GM18867 (cell line): ENCODE measurements at regions not wholly inside any gene's neighbourhood (a gene's known extent, or its start where the extent isn't known, plus 50 kb on each side); places are given as distances from the start of the nearest gene placed in this dataset.

ENCODE experiments used
- ATAC-seq: cut with Tn5 transposase; IDR thresholded peaks from one replicate; pipeline ENCODE4 v1.9.1; 2021; ENCODE audit warnings: mild to moderate bottlenecking, moderate library complexity; ENCODE audit not compliant: unreplicated experiment

DNA sequence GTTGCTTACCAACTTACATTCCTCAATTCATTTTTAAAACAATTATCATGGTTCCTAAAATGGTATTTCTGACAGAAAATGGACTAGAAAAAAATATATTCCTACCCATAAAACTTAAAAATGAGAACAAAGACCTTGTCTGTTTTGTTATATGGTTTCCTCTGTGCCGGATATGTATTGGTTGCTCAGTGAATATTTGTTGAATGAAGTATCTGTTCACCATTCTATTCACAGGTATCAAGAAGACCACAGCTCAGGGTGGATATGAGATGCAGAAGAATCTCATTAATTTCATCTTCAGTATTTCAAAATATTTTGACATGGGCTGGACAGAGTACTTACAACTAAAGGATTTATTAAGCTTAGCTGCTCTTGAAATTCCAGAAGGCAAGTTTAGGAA, 58.1 kb downstream of the TUSC7 start:
- no peak for ATAC-seq

GRCh38 chr3:116770815-116771450, 61.4 kb downstream of the TUSC7 start:
- ATAC-seq = peak; percentile 99

DNA sequence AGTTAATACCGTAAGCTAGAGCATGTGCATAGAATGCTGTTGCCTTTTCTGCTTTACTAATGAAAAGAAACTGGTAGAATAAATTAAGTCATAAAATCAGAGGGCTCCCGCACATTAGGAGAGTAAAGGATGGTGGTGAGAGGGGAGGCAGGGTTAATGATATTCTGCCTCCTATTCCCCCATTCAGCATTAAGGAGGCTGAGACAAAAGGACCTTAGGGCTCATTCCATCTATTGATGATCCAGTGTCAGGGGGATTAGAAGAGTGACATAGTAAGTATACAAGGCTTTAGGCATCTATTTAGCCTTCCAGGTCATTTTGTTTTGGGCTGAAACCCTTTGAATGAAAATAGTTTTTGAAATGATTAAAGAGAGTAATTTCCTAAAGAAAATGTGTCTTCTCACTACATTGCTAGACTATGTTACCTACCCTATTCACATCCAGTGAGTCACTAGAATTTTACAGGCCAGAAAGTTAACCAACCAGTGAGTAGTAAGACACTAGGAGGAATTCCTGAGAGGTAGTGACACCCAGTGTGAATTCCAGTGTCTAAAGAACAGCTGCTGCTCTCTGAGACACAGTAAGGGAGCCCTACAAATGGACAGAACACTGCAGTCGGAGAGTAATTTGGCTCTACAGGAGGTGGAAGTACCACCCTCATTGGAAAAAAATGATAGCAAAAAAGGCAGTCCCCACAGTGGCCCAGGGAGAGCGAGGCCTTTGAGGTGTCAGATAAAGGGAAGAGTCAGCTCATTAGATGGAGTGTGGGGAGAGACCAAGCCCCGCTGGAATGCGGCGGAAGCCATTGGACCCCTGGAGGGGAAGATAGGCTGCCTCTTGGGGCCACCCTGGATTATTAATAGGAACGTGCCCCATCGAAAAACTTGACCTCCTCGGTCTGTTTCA, 67.6 kb downstream of the TUSC7 start:
- ATAC-seq = no peak

- no peak for ATAC-seq
Measured at GRCh38 chr3:116785226-116785625, 75.6 kb downstream of the TUSC7 start.

- no peak for ATAC-seq
Measured at GRCh38 chr3:116802651-116803050, 93.1 kb downstream of the TUSC7 start.

GRCh38 chr3:116806351-116806750, 96.8 kb downstream of the TUSC7 start:
- no peak for ATAC-seq

GRCh38 chr3:116808725-116809124, 99.1 kb downstream of the TUSC7 start:
- no peak for ATAC-seq

DNA sequence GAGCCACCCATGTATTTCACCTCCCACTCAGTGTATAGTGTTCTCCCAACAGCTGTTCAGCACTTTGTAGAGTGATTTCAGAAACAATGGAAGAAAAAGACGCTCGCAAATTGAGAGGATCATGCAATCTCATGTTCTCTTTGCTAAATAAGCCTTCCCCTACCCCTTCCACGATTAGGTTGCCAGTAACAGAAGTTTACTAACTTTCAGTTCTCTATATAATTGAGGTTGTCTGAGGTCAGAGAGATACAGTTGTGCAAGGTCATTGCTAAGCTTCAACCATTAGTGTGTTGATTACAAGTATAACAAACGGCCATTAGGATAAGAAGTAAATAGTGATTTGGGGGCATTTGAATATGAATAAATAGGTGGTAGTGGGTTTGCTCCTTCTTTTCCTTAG, 99.6 kb downstream of the TUSC7 start:
- ATAC-seq = no peak

DNA sequence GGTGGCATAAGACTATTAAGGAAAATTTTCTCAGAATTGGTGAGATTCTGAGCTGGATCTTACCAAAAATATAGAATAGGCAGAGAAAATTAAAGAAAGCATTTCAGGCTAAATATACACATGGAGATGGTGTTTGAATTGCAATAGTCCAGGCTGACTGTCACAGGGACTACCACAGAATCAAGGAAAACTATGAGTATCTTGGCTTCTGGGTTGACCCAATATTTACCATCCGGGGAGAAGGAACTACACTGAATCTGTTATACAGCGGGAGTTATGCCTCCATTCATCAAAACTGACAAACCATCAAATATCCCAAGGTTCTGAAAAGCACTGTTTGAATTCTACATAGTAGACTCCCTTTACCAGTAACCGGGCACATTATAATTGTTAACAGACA, 102.2 kb downstream of the TUSC7 start:
- no peak for ATAC-seq

GRCh38 chr3:116812949-116813348, 103.4 kb downstream of the TUSC7 start:
- no peak for ATAC-seq

DNA sequence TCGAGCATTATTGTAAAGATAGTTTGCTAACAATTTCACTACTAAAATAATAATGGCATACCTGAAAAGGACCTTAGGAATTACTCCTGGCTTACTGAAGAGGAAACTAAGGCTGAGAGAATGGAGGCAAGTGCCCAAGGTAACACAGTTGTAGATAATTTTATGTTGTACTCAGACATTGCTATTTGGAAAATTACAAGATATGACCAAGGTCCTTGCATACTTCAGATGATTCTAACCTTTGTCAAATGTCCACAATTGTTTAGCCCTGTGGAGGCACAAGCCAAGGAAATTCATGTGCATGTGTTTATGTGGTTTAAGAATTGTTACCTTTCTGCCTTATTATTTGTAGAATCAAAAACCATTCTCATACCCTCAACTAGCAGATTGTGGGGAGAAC, 105.7 kb downstream of the TUSC7 start:
- no peak for ATAC-seq

GRCh38 chr3:116815831-116816588, 106.4 kb downstream of the TUSC7 start:
- no peak for ATAC-seq

GRCh38 chr3:116821371-116821770, 111.8 kb downstream of the TUSC7 start:
- ATAC-seq = no peak

DNA sequence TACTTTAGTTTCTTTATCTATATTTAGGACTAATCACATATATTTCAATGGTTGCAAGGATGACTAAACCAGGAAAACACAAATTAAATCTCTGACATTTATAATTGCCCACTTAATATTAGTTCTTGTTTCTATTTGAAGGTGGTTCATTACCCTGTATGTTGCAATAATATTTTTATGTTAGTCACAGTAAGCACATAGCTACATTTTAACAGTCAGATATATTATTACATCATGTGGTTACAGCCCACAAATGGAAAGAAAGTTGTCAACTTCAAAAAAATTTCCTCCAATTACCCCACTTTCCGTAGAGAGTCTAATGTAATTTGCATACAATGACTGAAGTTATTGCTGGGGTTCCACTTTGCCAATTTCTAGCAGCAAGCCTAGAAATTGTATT, 114.6 kb downstream of the TUSC7 start:
- ATAC-seq = no peak

GRCh38 chr3:116833202-116833601, 123.6 kb downstream of the TUSC7 start:
- no peak for ATAC-seq

- ATAC-seq = no peak
Measured at GRCh38 chr3:116834816-116835215, 125.2 kb downstream of the TUSC7 start.

- ATAC-seq = no peak
Measured at GRCh38 chr3:116835658-116836057, 126.1 kb downstream of the TUSC7 start.

- no peak for ATAC-seq
Measured at GRCh38 chr3:116836286-116836685, 126.7 kb downstream of the TUSC7 start.

- no peak for ATAC-seq
Measured at GRCh38 chr3:116837483-116837882, 127.9 kb downstream of the TUSC7 start.

DNA sequence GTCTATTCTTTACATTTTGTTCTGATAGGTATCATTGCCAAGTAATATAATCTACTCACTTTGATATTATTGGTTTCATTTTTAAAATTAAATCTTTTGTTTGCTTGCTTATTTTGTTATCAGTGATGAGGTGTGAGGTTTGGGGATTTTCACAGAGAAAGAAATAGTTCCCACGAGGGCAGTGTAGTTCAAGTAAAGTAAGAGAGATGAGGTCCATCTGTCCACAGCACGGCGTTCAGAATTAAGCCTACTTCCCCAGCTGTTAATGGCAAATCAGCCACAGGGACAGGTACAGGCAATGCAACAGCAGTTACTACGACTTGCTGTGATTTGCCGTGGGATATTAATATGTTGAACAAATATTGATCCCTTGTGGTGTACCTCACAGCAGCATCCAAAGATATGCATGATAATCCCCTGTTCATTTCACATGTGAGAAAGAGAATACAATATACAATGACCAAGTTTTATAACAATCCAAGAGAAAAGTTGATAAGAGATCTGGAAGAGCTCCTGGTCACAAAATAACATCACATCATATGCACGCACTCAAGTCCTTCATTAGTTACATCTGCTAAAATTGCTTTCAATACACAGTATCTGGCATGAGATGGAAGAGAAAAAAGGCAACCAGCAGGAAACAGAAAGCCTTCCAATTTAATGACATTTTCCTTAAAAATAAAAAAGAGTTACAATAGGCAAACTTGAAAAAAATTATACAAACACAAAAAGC, 131.6 kb downstream of the TUSC7 start:
- no peak for ATAC-seq
